Suprapubic skin (tissue), 4 donors: ENCODE measurements at regions not wholly inside any gene's neighbourhood (a gene's known extent, or its start where the extent isn't known, plus 50 kb on each side); places are given as distances from the start of the nearest gene placed in this dataset.

Experiments used
- DNase-seq, 2 donors: peaks; one replicate each; pipeline ENCODE4 v3.0.0-alpha.2; 2019; ENCODE audit warnings: low spot score in 2 of 2
- H3K27ac ChIP-seq: fragments of 200-600 bp; sonication (generic); one replicate; pipeline ENCODE4 v1.5.1; 2019
- H3K27me3 ChIP-seq: fragments of 200-600 bp; sonication (generic); one replicate; pipeline ENCODE4 v1.5.1; 2019
- H3K36me3 ChIP-seq: fragments of 200-600 bp; sonication (generic); one replicate; pipeline ENCODE4 v1.5.1; 2019
- H3K4me1 ChIP-seq: fragments of 200-600 bp; sonication (generic); one replicate; pipeline ENCODE4 v1.5.1; 2019
- H3K4me3 ChIP-seq: fragments of 200-600 bp; sonication (generic); one replicate; pipeline ENCODE4 v1.5.1; 2019; ENCODE audit warnings: mild to moderate bottlenecking
- H3K9me3 ChIP-seq: fragments of 200-600 bp; sonication (generic); one replicate; pipeline ENCODE4 v1.5.1; 2019
- EP300 ChIP-seq: sonication (generic); formaldehyde crosslinking; IDR thresholded peaks from one replicate; pipeline ENCODE4 v1.6.1; 2017; ENCODE audit warnings: antibody characterized with exemption
- POLR2A ChIP-seq, 2 donors: fragments of 450-650 bp; IDR thresholded peaks; one replicate each; pipeline ENCODE4 v1.6.1; 2017; ENCODE audit warnings: antibody characterized with exemption in 2 of 2, mild to moderate bottlenecking in 2 of 2, moderate library complexity in 2 of 2
- POLR2AphosphoS5 ChIP-seq, 3 donors: sonication (generic); formaldehyde crosslinking; IDR thresholded peaks; one replicate each; pipeline ENCODE4 v1.6.1; 2017; ENCODE audit warnings: antibody characterized with exemption in 3 of 3
- WGBS: methylation state at CpG from one replicate; pipeline ENCODE4 v1.1.5; 2018; 5-methylcytosine and 5-hydroxymethylcytosine counted together
- TF ChIP-seq, protein P1 (sequence below), 2 donors: fragments of 200-600 bp in 1 of 2; fragments of 450-650 bp in 1 of 2; sonication (generic) in 1 of 2; IDR thresholded peaks; one replicate each; pipeline ENCODE4 v1.5.1; 2016 to 2019; ENCODE audit warnings: antibody characterized with exemption in 2 of 2, mild to moderate bottlenecking in 1 of 2, moderate library complexity in 1 of 2

DNA sequence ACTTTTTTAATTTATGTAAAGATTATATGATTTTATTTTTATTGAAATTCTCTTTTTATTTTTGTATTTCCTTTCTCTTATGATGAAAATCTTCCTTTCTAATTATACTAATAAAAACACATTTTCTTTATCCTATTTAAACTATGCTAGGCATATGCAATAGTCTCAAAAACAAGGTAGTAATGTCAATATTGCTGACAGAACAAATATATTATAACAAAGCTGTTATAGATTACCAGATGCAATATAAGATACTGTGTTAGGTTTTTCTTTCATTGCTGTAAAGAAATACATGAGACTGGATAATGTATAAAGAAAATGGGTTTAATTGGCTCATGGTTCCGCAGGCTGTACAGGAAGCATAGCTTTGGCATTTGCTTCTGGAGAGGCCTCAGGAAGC, 631.2 kb upstream of the SOX11 start:
- 88% methylated on average over 1 of the region's 1 CpG for WGBS
- no peak for TF ChIP-seq POLR2A (IDR thresholded peaks at IDR 0.05)
- TF ChIP-seq, protein P1, sequence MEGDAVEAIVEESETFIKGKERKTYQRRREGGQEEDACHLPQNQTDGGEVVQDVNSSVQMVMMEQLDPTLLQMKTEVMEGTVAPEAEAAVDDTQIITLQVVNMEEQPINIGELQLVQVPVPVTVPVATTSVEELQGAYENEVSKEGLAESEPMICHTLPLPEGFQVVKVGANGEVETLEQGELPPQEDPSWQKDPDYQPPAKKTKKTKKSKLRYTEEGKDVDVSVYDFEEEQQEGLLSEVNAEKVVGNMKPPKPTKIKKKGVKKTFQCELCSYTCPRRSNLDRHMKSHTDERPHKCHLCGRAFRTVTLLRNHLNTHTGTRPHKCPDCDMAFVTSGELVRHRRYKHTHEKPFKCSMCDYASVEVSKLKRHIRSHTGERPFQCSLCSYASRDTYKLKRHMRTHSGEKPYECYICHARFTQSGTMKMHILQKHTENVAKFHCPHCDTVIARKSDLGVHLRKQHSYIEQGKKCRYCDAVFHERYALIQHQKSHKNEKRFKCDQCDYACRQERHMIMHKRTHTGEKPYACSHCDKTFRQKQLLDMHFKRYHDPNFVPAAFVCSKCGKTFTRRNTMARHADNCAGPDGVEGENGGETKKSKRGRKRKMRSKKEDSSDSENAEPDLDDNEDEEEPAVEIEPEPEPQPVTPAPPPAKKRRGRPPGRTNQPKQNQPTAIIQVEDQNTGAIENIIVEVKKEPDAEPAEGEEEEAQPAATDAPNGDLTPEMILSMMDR (IDR thresholded peaks at IDR 0.05): no peak
- no peak for TF ChIP-seq POLR2AphosphoS5 (IDR thresholded peaks at IDR 0.05)
- no peak for TF ChIP-seq EP300
- H3K27ac ChIP-seq: no peak overlapping the region
- no peaks in the 10 kb centered on the region for H3K9me3 ChIP-seq
- H3K27me3 ChIP-seq: no peaks in the 10 kb centered on the region
- no peak for DNase-seq
- H3K4me1 ChIP-seq: no peaks in the 10 kb centered on the region
- H3K4me3 ChIP-seq: no peak overlapping the region
- H3K36me3 ChIP-seq: no peaks in the 10 kb centered on the region

GRCh38 chr2:5064687-5065086, 627.5 kb upstream of the SOX11 start:
- H3K4me3 ChIP-seq: no peak overlapping the region
- DNase-seq: no peak

GRCh38 chr2:5067816-5068215, 624.4 kb upstream of the SOX11 start:
- Histone ChIP-seq H3K4me3 (no peak overlapping the region), H3K36me3 (no peaks in the 10 kb centered on the region), H3K9me3 (no peaks in the 10 kb centered on the region), H3K4me1 (no peaks in the 10 kb centered on the region), H3K27ac (no peak overlapping the region), H3K27me3 (no peaks in the 10 kb centered on the region)
- WGBS: 89% methylated on average over 4 of the region's 4 CpGs
- no peak for DNase-seq
- TF ChIP-seq EP300 (no peak), POLR2A (IDR thresholded peaks at IDR 0.05) (no peak), POLR2AphosphoS5 (IDR thresholded peaks at IDR 0.05) (no peak)
- TF ChIP-seq, protein P1 (IDR thresholded peaks at IDR 0.05): no peak

More at GRCh38 chr2:5064687-5065086, 627.5 kb upstream of the SOX11 start:
- no peaks in the 10 kb centered on the region for H3K27me3 ChIP-seq
- H3K4me1 ChIP-seq: no peaks in the 10 kb centered on the region
- no peaks in the 10 kb centered on the region for H3K36me3 ChIP-seq
- TF ChIP-seq, protein P1 (IDR thresholded peaks at IDR 0.05): no peak
- no peak for TF ChIP-seq POLR2AphosphoS5 (IDR thresholded peaks at IDR 0.05)
- TF ChIP-seq POLR2A (IDR thresholded peaks at IDR 0.05): no peak
- TF ChIP-seq EP300: no peak
- H3K9me3 ChIP-seq: no peaks in the 10 kb centered on the region
- WGBS: 58% methylated on average over 5 of the region's 5 CpGs
- no peak overlapping the region for H3K27ac ChIP-seq

DNA sequence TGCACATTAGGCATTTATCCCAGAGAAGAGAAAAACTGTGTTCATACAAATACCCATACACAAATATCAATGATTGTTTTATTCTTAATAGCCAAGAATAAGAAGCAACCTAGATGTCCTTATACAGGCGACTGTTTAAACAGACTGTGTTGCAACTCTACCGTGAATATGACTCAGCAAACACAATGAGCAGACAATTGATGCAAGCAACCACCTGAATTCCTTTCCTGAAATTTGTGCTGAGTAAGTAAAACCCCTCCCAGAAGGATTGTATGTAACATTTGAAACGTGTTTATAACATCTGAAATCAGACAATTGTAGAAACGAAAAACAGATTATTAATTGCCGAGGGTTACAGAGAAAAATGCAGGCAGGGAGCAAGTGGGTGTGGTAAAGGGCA, 621.9 kb upstream of the SOX11 start:
- Histone ChIP-seq H3K27me3 (no peaks in the 10 kb centered on the region), H3K36me3 (no peaks in the 10 kb centered on the region), H3K4me1 (no peaks in the 10 kb centered on the region), H3K27ac (no peak overlapping the region), H3K4me3 (no peak overlapping the region), H3K9me3 (no peaks in the 10 kb centered on the region)
- 43% methylated on average over 5 of the region's 5 CpGs for WGBS
- TF ChIP-seq POLR2A (IDR thresholded peaks at IDR 0.05) (no peak), EP300 (no peak), POLR2AphosphoS5 (IDR thresholded peaks at IDR 0.05) (no peak)
- TF ChIP-seq, protein P1 (IDR thresholded peaks at IDR 0.05): no peak
- no peak for DNase-seq

- TF ChIP-seq EP300 (no peak), POLR2AphosphoS5 (IDR thresholded peaks at IDR 0.05) (no peak), POLR2A (IDR thresholded peaks at IDR 0.05) (no peak)
- TF ChIP-seq, protein P1 (IDR thresholded peaks at IDR 0.05): no peak
- WGBS: 82% methylated on average over 5 of the region's 5 CpGs
- Histone ChIP-seq H3K4me1 (no peaks in the 10 kb centered on the region), H3K4me3 (no peak overlapping the region), H3K9me3 (no peaks in the 10 kb centered on the region), H3K36me3 (no peaks in the 10 kb centered on the region), H3K27me3 (no peaks in the 10 kb centered on the region), H3K27ac (no peak overlapping the region)
- DNase-seq: no peak
Measured at GRCh38 chr2:5074733-5075132, 617.5 kb upstream of the SOX11 start.
